Fibroblast of villous mesenchyme (primary cell): ENCODE measurements at regions not wholly inside any gene's neighbourhood (a gene's known extent, or its start where the extent isn't known, plus 50 kb on each side); places are given as distances from the start of the nearest gene placed in this dataset.

ENCODE experiments used
- DNase-seq: peaks from one replicate; pipeline ENCODE4 v3.0.0-alpha.2; 2010; ENCODE audit warnings: low read depth
- H3K4me3 ChIP-seq: 2 replicates; pipeline ENCODE4 v1.5.1; 2011; ENCODE audit warnings: low read depth, mild to moderate bottlenecking, low read length
- TF ChIP-seq, protein P1 (sequence below): IDR thresholded peaks from 2 replicates; pipeline ENCODE4 v1.5.1; 2012; ENCODE audit warnings: low read depth, mild to moderate bottlenecking, low read length; ENCODE audit not compliant: insufficient read depth

DNA sequence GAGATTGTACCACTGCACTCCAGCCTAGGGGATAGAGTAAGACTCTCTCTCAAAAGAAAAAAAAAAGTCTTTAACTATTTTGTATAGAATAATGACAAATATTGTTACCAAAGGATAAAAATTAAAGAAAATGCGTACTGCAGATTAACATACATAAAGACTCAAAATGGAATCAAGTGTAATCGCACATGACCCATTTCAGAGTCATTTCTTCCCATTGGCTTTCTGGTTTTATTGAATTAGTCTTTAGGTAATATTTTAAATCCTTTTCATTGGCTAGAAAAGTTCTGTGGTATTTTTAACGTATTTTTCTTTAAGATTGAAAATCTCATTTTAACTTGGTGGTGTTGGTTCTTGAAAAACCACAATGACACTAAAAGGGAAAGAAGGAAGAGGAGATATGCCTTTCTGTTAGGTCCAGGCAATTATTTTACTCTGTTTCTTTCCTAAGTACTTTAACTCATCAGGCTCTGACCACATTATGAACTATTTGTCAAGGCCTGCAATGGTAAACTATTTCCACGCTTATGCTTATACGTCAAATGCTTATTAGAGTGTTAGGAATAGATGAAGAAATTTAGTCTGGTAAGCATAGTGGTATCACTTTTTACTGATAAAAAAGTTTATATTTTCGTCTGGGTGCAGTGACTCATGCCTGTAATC, 52.3 kb downstream of the PLEKHG1 start:
- DNase-seq: peak; percentile 92
- no peak overlapping the region for H3K4me3 ChIP-seq
- TF ChIP-seq, protein P1, sequence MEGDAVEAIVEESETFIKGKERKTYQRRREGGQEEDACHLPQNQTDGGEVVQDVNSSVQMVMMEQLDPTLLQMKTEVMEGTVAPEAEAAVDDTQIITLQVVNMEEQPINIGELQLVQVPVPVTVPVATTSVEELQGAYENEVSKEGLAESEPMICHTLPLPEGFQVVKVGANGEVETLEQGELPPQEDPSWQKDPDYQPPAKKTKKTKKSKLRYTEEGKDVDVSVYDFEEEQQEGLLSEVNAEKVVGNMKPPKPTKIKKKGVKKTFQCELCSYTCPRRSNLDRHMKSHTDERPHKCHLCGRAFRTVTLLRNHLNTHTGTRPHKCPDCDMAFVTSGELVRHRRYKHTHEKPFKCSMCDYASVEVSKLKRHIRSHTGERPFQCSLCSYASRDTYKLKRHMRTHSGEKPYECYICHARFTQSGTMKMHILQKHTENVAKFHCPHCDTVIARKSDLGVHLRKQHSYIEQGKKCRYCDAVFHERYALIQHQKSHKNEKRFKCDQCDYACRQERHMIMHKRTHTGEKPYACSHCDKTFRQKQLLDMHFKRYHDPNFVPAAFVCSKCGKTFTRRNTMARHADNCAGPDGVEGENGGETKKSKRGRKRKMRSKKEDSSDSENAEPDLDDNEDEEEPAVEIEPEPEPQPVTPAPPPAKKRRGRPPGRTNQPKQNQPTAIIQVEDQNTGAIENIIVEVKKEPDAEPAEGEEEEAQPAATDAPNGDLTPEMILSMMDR: no peak

DNA sequence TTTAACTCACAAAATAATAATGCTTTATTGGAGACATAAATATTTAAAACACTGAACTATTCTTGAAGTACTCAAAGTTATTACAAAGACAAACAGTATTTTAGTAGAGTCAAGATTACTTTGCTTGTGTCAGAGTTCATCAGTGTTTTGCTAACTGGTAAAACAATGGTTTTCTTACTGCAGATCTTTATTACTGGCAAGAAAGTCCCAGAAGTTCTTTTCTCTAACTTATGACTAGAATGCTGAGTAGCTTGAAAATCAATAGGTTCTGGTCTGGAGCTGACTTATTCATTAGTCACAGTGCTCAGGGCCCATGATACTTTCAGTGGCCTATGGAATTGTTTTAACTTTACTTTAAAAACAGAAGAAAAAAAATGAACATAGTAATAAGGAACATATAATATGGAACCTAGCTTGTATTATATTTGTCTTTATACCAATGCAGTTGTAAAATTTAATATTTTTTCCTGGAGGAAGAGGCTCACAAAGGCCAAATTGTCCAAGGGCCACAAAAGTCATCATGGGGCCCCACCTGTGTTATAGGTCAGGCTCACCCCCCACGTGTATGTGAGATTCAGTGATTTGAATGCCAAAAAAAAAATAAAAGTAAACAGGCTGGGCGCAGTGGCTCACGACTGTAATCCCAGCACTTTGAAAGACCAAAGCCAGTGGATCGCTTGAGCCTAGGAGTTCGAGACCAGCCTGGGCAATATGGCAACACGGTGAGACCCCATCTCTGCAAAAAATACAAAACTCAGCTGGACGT, 53.3 kb downstream of the PLEKHG1 start:
- H3K4me3 ChIP-seq: no peak overlapping the region
- TF ChIP-seq, protein P1: no peak
- DNase-seq: no peak

DNA sequence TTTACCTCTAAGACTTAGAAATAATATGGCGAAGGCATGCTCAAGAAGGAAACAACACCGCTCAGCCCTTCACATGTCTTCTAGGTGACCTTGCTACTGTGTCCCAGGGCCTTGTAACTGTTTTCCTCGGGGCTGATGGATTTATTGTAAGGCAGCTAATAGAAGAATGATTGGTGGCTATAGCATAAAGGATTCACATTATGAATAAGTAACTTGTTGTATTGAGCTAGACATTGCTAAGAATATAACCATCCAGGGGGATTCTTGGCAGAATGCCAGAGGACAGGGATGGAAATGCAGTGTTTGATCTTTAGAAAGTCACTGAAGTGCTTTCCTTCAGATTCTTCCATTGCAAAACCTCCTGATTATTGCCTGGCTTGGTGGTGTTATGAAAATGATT, 54.9 kb downstream of the PLEKHG1 start:
- TF ChIP-seq, protein P1: no peak
- no peak overlapping the region for H3K4me3 ChIP-seq
- DNase-seq: no peak

DNA sequence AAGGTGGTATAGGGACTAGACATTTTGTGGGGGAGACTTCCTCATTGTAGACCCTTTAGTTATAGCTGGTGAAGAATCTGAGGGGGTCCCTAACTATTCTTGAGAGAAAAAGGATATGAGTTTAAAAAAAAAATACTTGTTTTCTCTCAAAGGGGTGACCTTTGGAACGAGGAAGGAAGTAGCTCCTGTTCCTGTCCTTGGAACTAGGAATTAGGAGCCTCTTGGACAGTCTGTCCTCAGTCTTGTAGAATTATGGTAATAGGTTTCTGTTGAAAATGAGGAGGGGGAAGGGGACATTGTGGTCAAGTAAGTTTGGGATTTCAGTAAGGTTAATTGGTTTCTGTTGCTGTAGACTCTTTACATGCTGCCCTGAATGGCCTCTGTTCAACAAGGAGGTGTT, 56.5 kb downstream of the PLEKHG1 start:
- DNase-seq: no peak
- TF ChIP-seq, protein P1: no peak
- no peak overlapping the region for H3K4me3 ChIP-seq

DNA sequence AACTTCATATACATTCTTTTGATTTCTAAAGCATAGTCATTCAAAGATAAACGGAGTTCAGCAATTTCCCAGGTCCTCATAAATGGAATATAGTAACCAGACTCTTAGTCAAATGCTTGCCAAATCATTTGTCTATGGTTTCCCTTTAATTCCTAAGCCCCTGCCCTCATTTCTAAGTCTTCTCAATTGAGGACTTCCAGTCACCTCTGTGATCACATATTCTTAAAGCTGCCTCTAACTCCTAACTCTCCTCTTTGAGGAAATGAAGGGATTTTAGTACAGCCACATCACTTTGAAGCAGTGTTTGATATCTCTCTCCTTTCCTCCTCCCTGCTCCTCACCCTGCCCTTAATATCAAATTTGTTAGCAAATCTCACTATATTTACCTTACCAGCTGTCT, 58.7 kb downstream of the PLEKHG1 start:
- H3K4me3 ChIP-seq: no peak overlapping the region
- TF ChIP-seq, protein P1: no peak
- DNase-seq: peak; percentile 37

DNA sequence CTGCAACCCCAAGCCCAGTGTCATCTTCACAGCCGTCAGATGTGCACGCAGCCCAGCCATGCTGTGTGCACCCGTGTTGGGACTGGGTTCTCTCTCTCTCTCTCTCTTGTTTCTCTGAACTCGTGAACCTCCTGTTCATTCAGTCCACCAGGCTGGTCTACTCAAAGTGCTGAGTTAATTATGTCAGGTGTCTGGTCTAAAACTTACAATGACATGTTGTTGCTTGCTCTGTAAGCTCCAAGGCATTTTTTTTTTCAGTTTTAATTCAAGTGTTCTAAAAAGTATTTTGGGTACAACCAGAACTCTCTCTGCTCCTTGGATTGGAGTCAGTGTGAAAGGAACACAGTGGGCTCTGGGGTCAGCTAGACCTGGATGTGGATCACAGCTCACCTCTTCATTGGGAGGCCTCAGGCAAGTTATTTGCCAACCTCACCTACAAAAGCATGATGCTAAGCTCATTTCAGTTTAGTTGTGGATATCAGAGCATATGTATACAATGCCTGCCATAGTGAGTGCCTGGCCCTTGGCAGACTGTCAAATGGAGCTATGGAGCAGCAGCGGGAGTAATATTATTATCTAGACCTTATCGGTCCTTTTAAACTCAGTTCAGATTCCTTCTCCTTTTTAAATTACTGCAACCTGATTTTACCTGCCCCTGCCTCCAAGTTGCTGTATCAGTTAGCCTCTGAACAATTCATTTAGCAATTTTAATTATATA, 59.5 kb downstream of the PLEKHG1 start:
- TF ChIP-seq, protein P1: no peak
- no peak overlapping the region for H3K4me3 ChIP-seq
- no peak for DNase-seq
